ENCODE measurements at regions not wholly inside any gene's neighbourhood (a gene's known extent, or its start where the extent isn't known, plus 50 kb on each side); places are given as distances from the start of the nearest gene placed in this dataset.

- TF ChIP-seq CTCF (conservative IDR thresholded peaks at IDR 0.05; ENCODE audit: low read depth, low read length) = no peak
- no peak for TF ChIP-seq EZH2 (IDR thresholded peaks at IDR 0.05; ENCODE audit: low read length, unreplicated experiment)
- no peak for TF ChIP-seq EZH2phosphoT487 (IDR thresholded peaks at IDR 0.05; ENCODE audit: borderline replicate concordance, low read length)
These were observed 114.4 kb downstream of the AHR start for GRCh38 chr7:17412883-17413282.

Measured in PC-3 (cell line).